ENCODE measurements at regions not wholly inside any gene's neighbourhood (a gene's known extent, or its start where the extent isn't known, plus 50 kb on each side); places are given as distances from the start of the nearest gene placed in this dataset.
A peak's percentile ranks its signal among the peaks of the same experiment; 100 is the strongest.
"Not testable (repeated sequence)": the region's sequence is repeated elsewhere in the genome, so short reads cannot be mapped to it uniquely, and the experiment has no call there.

DNA sequence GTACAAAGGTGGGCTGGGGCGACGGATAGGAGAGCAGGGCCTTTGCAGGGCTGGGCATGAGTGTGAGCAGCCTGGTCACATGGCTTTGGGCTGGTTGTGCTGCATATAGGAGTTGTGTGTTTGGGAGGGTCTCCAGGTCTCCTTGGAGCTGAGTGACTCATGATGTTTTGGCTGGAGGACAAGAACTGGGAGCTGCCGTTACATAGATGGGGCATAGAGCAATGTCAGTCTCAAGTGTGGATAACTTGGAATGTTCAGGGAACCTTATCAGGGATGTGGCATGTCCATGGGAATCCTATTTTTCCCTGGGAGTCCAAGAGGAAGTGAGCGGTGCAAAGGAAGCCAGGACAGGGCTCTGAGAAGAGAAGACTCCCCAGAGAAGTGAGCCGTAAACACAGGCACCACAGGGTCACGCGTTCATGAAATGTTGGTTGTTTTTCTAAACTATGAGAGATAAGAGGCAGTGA lies 136.4 kb upstream of the KCNE2 start:
- 18% methylated on average over 7 of the region's 7 CpGs for WGBS, 2 donors
- Histone ChIP-seq H3K4me1 (ENCODE audit: control insufficient read depth in 1 of 2, insufficient read depth in 2 of 2, low read length in 2 of 2) (peaks cover 2 to 3% of the 10 kb centered on the region in 2 donors), H3K36me3 (ENCODE audit: control insufficient read depth in 1 of 2, insufficient read depth in 2 of 2, low read length in 1 of 2) (no peaks in the 10 kb centered on the region), H3K27ac (ENCODE audit: low read depth in 1 of 2, low read length in 2 of 2) (peak overlapping the region in 1 of 2 donors; percentile 12), H3K27me3 (ENCODE audit: control insufficient read depth in 1 of 2, insufficient read depth in 2 of 2, low read length in 1 of 2) (no peaks in the 10 kb centered on the region), H3K4me3 (ENCODE audit: low read length in 2 of 2) (no peak overlapping the region), H3K9me3 (ENCODE audit: control insufficient read depth, low read length) (no peaks in the 10 kb centered on the region)
- intact Hi-C loops (cut with DNase I): no loop called here
- ATAC-seq (ENCODE audit: low FRiP score): peak; percentile 64
- DNase-seq: peak; percentile 56 to 78

- Histone ChIP-seq H3K9me3 (ENCODE audit: control insufficient read depth, low read length) (no peaks in the 10 kb centered on the region), H3K4me3 (ENCODE audit: low read length in 2 of 2) (no peak overlapping the region), H3K27ac (ENCODE audit: low read depth in 1 of 2, low read length in 2 of 2) (no peak overlapping the region), H3K4me1 (ENCODE audit: control insufficient read depth in 1 of 2, insufficient read depth in 2 of 2, low read length in 2 of 2) (peaks cover 2 to 3% of the 10 kb centered on the region in 2 donors), H3K27me3 (ENCODE audit: control insufficient read depth in 1 of 2, insufficient read depth in 2 of 2, low read length in 1 of 2) (no peaks in the 10 kb centered on the region), H3K36me3 (ENCODE audit: control insufficient read depth in 1 of 2, insufficient read depth in 2 of 2, low read length in 1 of 2) (no peaks in the 10 kb centered on the region)
- intact Hi-C loops (cut with DNase I): no loop called here
- ATAC-seq (ENCODE audit: low FRiP score): no peak
- no peak for DNase-seq
- WGBS, 2 donors: 96 to 100% methylated on average over 4 of the region's 4 CpGs
These were observed 135.0 kb upstream of the KCNE2 start for GRCh38 chr21:34228792-34229191.

GRCh38 chr21:34229353-34229752 lies 134.5 kb upstream of the KCNE2 start:
- no peaks in the 10 kb centered on the region for H3K9me3 ChIP-seq (ENCODE audit: control insufficient read depth, low read length)
- WGBS, 2 donors: 81 to 98% methylated on average over 4 of the region's 4 CpGs
- DNase-seq (no peak), ATAC-seq (ENCODE audit: low FRiP score) (no peak)
- H3K36me3 ChIP-seq (ENCODE audit: control insufficient read depth in 1 of 2, insufficient read depth in 2 of 2, low read length in 1 of 2): no peaks in the 10 kb centered on the region
- H3K27ac ChIP-seq (ENCODE audit: low read depth in 1 of 2, low read length in 2 of 2): no peak overlapping the region
- peaks cover 2 to 3% of the 10 kb centered on the region in 2 donors for H3K4me1 ChIP-seq (ENCODE audit: control insufficient read depth in 1 of 2, insufficient read depth in 2 of 2, low read length in 2 of 2)
- H3K4me3 ChIP-seq (ENCODE audit: low read length in 2 of 2): no peak overlapping the region
- H3K27me3 ChIP-seq (ENCODE audit: control insufficient read depth in 1 of 2, insufficient read depth in 2 of 2, low read length in 1 of 2): no peaks in the 10 kb centered on the region
- intact Hi-C loops (cut with DNase I): no loop called here

DNA sequence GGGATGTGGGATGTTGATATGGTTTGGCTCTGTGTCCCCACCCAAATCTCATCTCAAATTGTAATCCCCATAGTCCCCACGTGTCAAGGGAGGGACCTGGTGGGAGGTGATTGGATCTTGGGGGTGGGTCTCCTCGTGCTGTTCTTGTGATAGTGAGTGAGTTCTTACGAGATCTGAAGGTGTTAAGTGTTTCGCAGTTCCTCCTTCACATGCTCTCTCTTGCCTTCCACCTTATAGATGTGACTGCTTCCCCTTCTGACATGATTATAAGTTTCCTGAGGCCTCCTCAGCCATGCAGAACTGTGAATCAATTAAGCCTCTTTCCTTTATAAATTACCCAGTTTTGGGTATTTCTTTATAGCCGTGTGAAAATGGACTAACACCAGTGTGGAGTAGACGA lies 130.1 kb upstream of the KCNE2 start:
- H3K4me1 ChIP-seq (ENCODE audit: control insufficient read depth in 1 of 2, insufficient read depth in 2 of 2, low read length in 2 of 2); ATAC-seq (ENCODE audit: low FRiP score); DNase-seq; H3K27me3 ChIP-seq (ENCODE audit: control insufficient read depth in 1 of 2, insufficient read depth in 2 of 2, low read length in 1 of 2); H3K4me3 ChIP-seq (ENCODE audit: low read length in 2 of 2); H3K36me3 ChIP-seq (ENCODE audit: control insufficient read depth in 1 of 2, insufficient read depth in 2 of 2, low read length in 1 of 2); H3K9me3 ChIP-seq (ENCODE audit: control insufficient read depth, low read length); H3K27ac ChIP-seq (ENCODE audit: low read depth in 1 of 2, low read length in 2 of 2); intact Hi-C loops (cut with DNase I): not testable (repeated sequence)
- 91 to 94% methylated on average over 6 of the region's 6 CpGs for WGBS, 2 donors

DNA sequence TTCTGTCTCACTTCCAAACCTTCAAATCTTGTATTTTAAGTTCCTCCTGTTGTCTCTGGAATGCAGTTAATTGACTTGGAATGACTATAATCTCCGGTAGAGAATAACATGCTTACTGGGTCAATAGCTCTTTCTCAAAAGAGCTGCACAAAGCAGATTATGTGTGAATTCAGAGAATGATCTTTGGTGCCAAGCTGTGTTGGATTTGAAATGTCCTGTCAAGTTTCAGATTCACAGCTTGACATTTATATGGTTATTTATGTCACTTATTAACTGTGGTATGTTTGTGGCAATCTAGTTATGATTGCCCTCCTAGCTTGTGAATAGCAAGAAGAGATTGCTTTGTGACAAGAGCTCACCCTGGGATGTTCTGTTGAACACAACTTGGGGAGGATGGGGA lies 128.3 kb upstream of the KCNE2 start:
- intact Hi-C loops (cut with DNase I): no loop called here
- Histone ChIP-seq H3K36me3 (ENCODE audit: control insufficient read depth in 1 of 2, insufficient read depth in 2 of 2, low read length in 1 of 2) (no peaks in the 10 kb centered on the region), H3K9me3 (ENCODE audit: control insufficient read depth, low read length) (no peaks in the 10 kb centered on the region), H3K27me3 (ENCODE audit: control insufficient read depth in 1 of 2, insufficient read depth in 2 of 2, low read length in 1 of 2) (no peaks in the 10 kb centered on the region), H3K27ac (ENCODE audit: low read depth in 1 of 2, low read length in 2 of 2) (no peak overlapping the region), H3K4me1 (ENCODE audit: control insufficient read depth in 1 of 2, insufficient read depth in 2 of 2, low read length in 2 of 2) (no peaks in the 10 kb centered on the region), H3K4me3 (ENCODE audit: low read length in 2 of 2) (no peak overlapping the region)
- no peak for ATAC-seq (ENCODE audit: low FRiP score)
- WGBS, 2 donors: 15 to 24% methylated on average over 1 of the region's 1 CpG
- no peak for DNase-seq

DNA sequence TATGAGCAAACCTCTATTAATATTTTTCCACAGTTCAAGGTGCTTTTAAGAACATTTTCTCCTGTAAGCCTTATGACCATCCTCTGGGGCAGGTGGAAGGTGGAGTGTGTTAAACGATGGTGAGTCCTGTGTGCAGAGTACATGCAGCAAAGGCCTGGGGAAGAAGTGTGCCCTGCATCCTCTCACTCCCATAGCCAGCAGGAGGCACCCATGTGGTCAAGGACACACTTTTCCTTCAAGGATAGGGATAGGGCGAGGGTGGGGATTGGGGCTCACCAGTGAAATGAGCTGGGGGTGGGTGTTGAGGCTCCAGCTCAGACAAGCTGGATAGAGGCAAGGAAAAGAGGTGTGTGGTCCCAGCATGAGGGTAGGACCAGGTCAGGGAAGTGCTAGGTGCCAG lies 120.8 kb upstream of the KCNE2 start:
- no peak overlapping the region for H3K27ac ChIP-seq (ENCODE audit: low read depth in 1 of 2, low read length in 2 of 2)
- H3K9me3 ChIP-seq (ENCODE audit: control insufficient read depth, low read length): peaks cover 5% of the 10 kb centered on the region
- DNase-seq (no peak), ATAC-seq (ENCODE audit: low FRiP score) (no peak)
- 96 to 99% methylated on average over 2 of the region's 2 CpGs for WGBS, 2 donors
- no peaks in the 10 kb centered on the region for H3K27me3 ChIP-seq (ENCODE audit: control insufficient read depth in 1 of 2, insufficient read depth in 2 of 2, low read length in 1 of 2)
- intact Hi-C loops (cut with DNase I): no loop called here
- H3K36me3 ChIP-seq (ENCODE audit: control insufficient read depth in 1 of 2, insufficient read depth in 2 of 2, low read length in 1 of 2): no peaks in the 10 kb centered on the region
- no peak overlapping the region for H3K4me3 ChIP-seq (ENCODE audit: low read length in 2 of 2)
- no peaks in the 10 kb centered on the region for H3K4me1 ChIP-seq (ENCODE audit: control insufficient read depth in 1 of 2, insufficient read depth in 2 of 2, low read length in 2 of 2)

GRCh38 chr21:34243562-34243961 lies 120.2 kb upstream of the KCNE2 start:
- DNase-seq (no peak), ATAC-seq (ENCODE audit: low FRiP score) (no peak)
- Histone ChIP-seq H3K36me3 (ENCODE audit: control insufficient read depth in 1 of 2, insufficient read depth in 2 of 2, low read length in 1 of 2) (no peaks in the 10 kb centered on the region), H3K27me3 (ENCODE audit: control insufficient read depth in 1 of 2, insufficient read depth in 2 of 2, low read length in 1 of 2) (no peaks in the 10 kb centered on the region), H3K4me3 (ENCODE audit: low read length in 2 of 2) (no peak overlapping the region), H3K27ac (ENCODE audit: low read depth in 1 of 2, low read length in 2 of 2) (no peak overlapping the region), H3K4me1 (ENCODE audit: control insufficient read depth in 1 of 2, insufficient read depth in 2 of 2, low read length in 2 of 2) (no peaks in the 10 kb centered on the region), H3K9me3 (ENCODE audit: control insufficient read depth, low read length) (peaks cover 5% of the 10 kb centered on the region)
- intact Hi-C loops (cut with DNase I): no loop called here
- WGBS, 2 donors: 89 to 98% methylated on average over 1 of the region's 1 CpG

DNA sequence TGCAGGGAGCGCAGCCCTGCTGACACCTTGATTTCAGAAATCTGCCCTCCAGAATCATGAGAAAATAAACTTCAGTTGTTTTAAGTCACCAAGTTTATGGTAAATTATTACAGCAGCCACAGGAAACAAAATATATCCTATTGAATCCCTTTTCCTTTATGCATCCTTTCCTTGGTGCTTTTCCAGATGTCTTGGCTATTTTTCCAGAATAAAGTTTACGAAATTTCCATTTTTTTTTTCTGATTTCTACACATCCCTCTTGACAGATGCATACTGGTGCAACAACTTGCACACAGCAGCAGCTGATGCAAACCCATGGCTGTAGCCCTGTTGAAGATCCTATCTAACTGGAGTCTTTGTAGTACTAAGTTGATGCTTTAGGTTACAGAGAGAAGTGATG lies 111.1 kb upstream of the KCNE2 start:
- no peaks in the 10 kb centered on the region for H3K27me3 ChIP-seq (ENCODE audit: control insufficient read depth in 1 of 2, insufficient read depth in 2 of 2, low read length in 1 of 2)
- no peak for ATAC-seq (ENCODE audit: low FRiP score)
- H3K9me3 ChIP-seq (ENCODE audit: control insufficient read depth, low read length): peaks cover 4% of the 10 kb centered on the region
- no peaks in the 10 kb centered on the region for H3K4me1 ChIP-seq (ENCODE audit: control insufficient read depth in 1 of 2, insufficient read depth in 2 of 2, low read length in 2 of 2)
- intact Hi-C loops (cut with DNase I): no loop called here
- no peak for DNase-seq
- 93 to 98% methylated on average over 2 of the region's 2 CpGs for WGBS, 2 donors
- no peak overlapping the region for H3K4me3 ChIP-seq (ENCODE audit: low read length in 2 of 2)
- H3K36me3 ChIP-seq (ENCODE audit: control insufficient read depth in 1 of 2, insufficient read depth in 2 of 2, low read length in 1 of 2): no peaks in the 10 kb centered on the region
- H3K27ac ChIP-seq (ENCODE audit: low read depth in 1 of 2, low read length in 2 of 2): no peak overlapping the region

GRCh38 chr21:34255073-34255472 lies 108.7 kb upstream of the KCNE2 start:
- ATAC-seq (ENCODE audit: low FRiP score) (no peak), DNase-seq (no peak)
- no peaks in the 10 kb centered on the region for H3K36me3 ChIP-seq (ENCODE audit: control insufficient read depth in 1 of 2, insufficient read depth in 2 of 2, low read length in 1 of 2)
- 88 to 94% methylated on average over 1 of the region's 1 CpG for WGBS, 2 donors
- intact Hi-C loops (cut with DNase I): no loop called here
- H3K27ac ChIP-seq (ENCODE audit: low read depth in 1 of 2, low read length in 2 of 2): no peak overlapping the region
- no peaks in the 10 kb centered on the region for H3K27me3 ChIP-seq (ENCODE audit: control insufficient read depth in 1 of 2, insufficient read depth in 2 of 2, low read length in 1 of 2)
- H3K4me3 ChIP-seq (ENCODE audit: low read length in 2 of 2): no peak overlapping the region
- H3K4me1 ChIP-seq (ENCODE audit: control insufficient read depth in 1 of 2, insufficient read depth in 2 of 2, low read length in 2 of 2): no peaks in the 10 kb centered on the region
- peaks cover 3% of the 10 kb centered on the region for H3K9me3 ChIP-seq (ENCODE audit: control insufficient read depth, low read length)
